Hepatocyte (in vitro differentiated cells): ENCODE measurements at regions not wholly inside any gene's neighbourhood (a gene's known extent, or its start where the extent isn't known, plus 50 kb on each side); places are given as distances from the start of the nearest gene placed in this dataset.

Experiments
- DNase-seq: peaks from one replicate; pipeline ENCODE4 v3.0.0-alpha.2; 2016; ENCODE audit warnings: low spot score
- H2AFZ ChIP-seq: fragments of 200-600 bp; sonication (generic); 2 replicates; pipeline ENCODE4 v1.6.0; 2016; ENCODE audit warnings: antibody characterized with exemption, mild to moderate bottlenecking
- H3K27ac ChIP-seq: fragments of 200-600 bp; sonication (generic); 2 replicates; pipeline ENCODE4 v1.5.1; 2016; ENCODE audit warnings: mild to moderate bottlenecking
- H3K27me3 ChIP-seq: fragments of 200-600 bp; sonication (generic); 2 replicates; pipeline ENCODE4 v1.6.1; 2016
- H3K36me3 ChIP-seq: fragments of 200-600 bp; sonication (generic); replicated peaks from 2 replicates; pipeline ENCODE4 v1.5.1; 2016; ENCODE audit warnings: low read depth; ENCODE audit not compliant: insufficient read depth
- H3K4me1 ChIP-seq: fragments of 200-600 bp; sonication (generic); 2 replicates; pipeline ENCODE4 v1.5.1; 2016; ENCODE audit warnings: mild to moderate bottlenecking, moderate library complexity; ENCODE audit not compliant: insufficient read depth
- H3K4me2 ChIP-seq: fragments of 200-600 bp; sonication (generic); 2 replicates; pipeline ENCODE4 v1.6.0; 2016
- H3K4me3 ChIP-seq: fragments of 200-600 bp; sonication (generic); 2 replicates; pipeline ENCODE4 v1.5.1; 2016; ENCODE audit warnings: mild to moderate bottlenecking
- H3K79me2 ChIP-seq: fragments of 200-600 bp; sonication (generic); 2 replicates; pipeline ENCODE4 v1.6.0; 2017; ENCODE audit warnings: mild to moderate bottlenecking
- H3K9me2 ChIP-seq: fragments of 200-600 bp; sonication (generic); replicated peaks from 2 replicates; pipeline ENCODE4 v1.6.0; 2017; ENCODE audit warnings: mild to moderate bottlenecking; ENCODE audit not compliant: insufficient read depth
- H3K9me3 ChIP-seq: fragments of 200-600 bp; sonication (generic); 2 replicates; pipeline ENCODE4 v1.5.1; 2016; ENCODE audit warnings: low read depth, mild to moderate bottlenecking
- H4K20me1 ChIP-seq: fragments of 200-600 bp; sonication (generic); 2 replicates; pipeline ENCODE4 v1.6.0; 2016; ENCODE audit warnings: mild to moderate bottlenecking; ENCODE audit not compliant: insufficient read depth, poor library complexity, severe bottlenecking
- CTCF ChIP-seq: fragments of 200-600 bp; sonication (generic); IDR thresholded peaks from 2 replicates; pipeline ENCODE4 v1.5.1; 2016; ENCODE audit warnings: antibody characterized with exemption, mild to moderate bottlenecking; ENCODE audit not compliant: poor library complexity
- EZH2 ChIP-seq: fragments of 200-600 bp; sonication (generic); IDR thresholded peaks from 2 replicates; pipeline ENCODE4 v1.6.1; 2016; ENCODE audit warnings: antibody characterized with exemption, mild to moderate bottlenecking, borderline replicate concordance
- EZH2phosphoT487 ChIP-seq: fragments of 200-600 bp; sonication (generic); IDR thresholded peaks from one replicate; pipeline ENCODE4 v1.6.1; 2018; ENCODE audit warnings: antibody characterized with exemption, mild to moderate bottlenecking, low read depth, moderate library complexity; ENCODE audit not compliant: unreplicated experiment, severe bottlenecking
- WGBS: methylation state at CpG from one replicate; pipeline ENCODE4 v1.1.6; 2016; ENCODE audit warnings: low lambda C conversion rate; ENCODE audit errors: missing lambda C conversion rate; 5-methylcytosine and 5-hydroxymethylcytosine counted together

GRCh38 chr4:138951764-138952163, 63.8 kb upstream of the NOCT start:
- WGBS: 83% methylated on average over 1 of the region's 1 CpG
- H3K36me3 ChIP-seq: no peaks in the 10 kb centered on the region
- H3K4me3 ChIP-seq: no peak overlapping the region
- no peaks in the 10 kb centered on the region for H3K27me3 ChIP-seq
- no peak overlapping the region for H2AFZ ChIP-seq
- no peak for DNase-seq
- H3K4me1 ChIP-seq: peaks cover 4% of the 10 kb centered on the region
- no peaks in the 10 kb centered on the region for H4K20me1 ChIP-seq
- no peak overlapping the region for H3K4me2 ChIP-seq
- H3K9me3 ChIP-seq: no peaks in the 10 kb centered on the region
- no peaks in the 10 kb centered on the region for H3K9me2 ChIP-seq
- no peaks in the 10 kb centered on the region for H3K79me2 ChIP-seq
- no peak for TF ChIP-seq EZH2
- TF ChIP-seq CTCF: no peak
- TF ChIP-seq EZH2phosphoT487: no peak
- H3K27ac ChIP-seq: no peak overlapping the region

- no peaks in the 10 kb centered on the region for H3K9me3 ChIP-seq
- no peak for DNase-seq
- 62% methylated on average over 4 of the region's 4 CpGs for WGBS
- H3K4me2 ChIP-seq: no peak overlapping the region
- TF ChIP-seq EZH2 (no peak), EZH2phosphoT487 (no peak), CTCF (no peak)
- H4K20me1 ChIP-seq: no peaks in the 10 kb centered on the region
- H3K4me3 ChIP-seq: no peak overlapping the region
- no peaks in the 10 kb centered on the region for H3K9me2 ChIP-seq
- no peak overlapping the region for H3K27ac ChIP-seq
- H3K79me2 ChIP-seq: no peaks in the 10 kb centered on the region
- no peaks in the 10 kb centered on the region for H3K27me3 ChIP-seq
- H2AFZ ChIP-seq: no peak overlapping the region
- H3K4me1 ChIP-seq: peaks cover 4% of the 10 kb centered on the region
- H3K36me3 ChIP-seq: no peaks in the 10 kb centered on the region
These were observed 65.7 kb upstream of the NOCT start for GRCh38 chr4:138949866-138950265.

- H3K4me1 ChIP-seq: peaks cover 4% of the 10 kb centered on the region
- DNase-seq: no peak
- no peaks in the 10 kb centered on the region for H3K9me3 ChIP-seq
- no peak overlapping the region for H3K27ac ChIP-seq
- WGBS: 67% methylated on average over 2 of the region's 2 CpGs
- H3K9me2 ChIP-seq: no peaks in the 10 kb centered on the region
- no peak for TF ChIP-seq CTCF
- no peak for TF ChIP-seq EZH2phosphoT487
- TF ChIP-seq EZH2: no peak
- H4K20me1 ChIP-seq: no peaks in the 10 kb centered on the region
- no peak overlapping the region for H3K4me3 ChIP-seq
- no peaks in the 10 kb centered on the region for H3K79me2 ChIP-seq
- no peaks in the 10 kb centered on the region for H3K36me3 ChIP-seq
- H3K4me2 ChIP-seq: no peak overlapping the region
- no peaks in the 10 kb centered on the region for H3K27me3 ChIP-seq
- H2AFZ ChIP-seq: no peak overlapping the region
These were observed 66.7 kb upstream of the NOCT start for GRCh38 chr4:138948918-138949317.

GRCh38 chr4:138946306-138946705, 69.3 kb upstream of the NOCT start:
- H3K9me2 ChIP-seq: no peaks in the 10 kb centered on the region
- H3K79me2 ChIP-seq: no peaks in the 10 kb centered on the region
- H3K27me3 ChIP-seq: no peaks in the 10 kb centered on the region
- TF ChIP-seq CTCF (no peak), EZH2phosphoT487 (no peak), EZH2 (no peak)
- no peak overlapping the region for H2AFZ ChIP-seq
- peaks cover 4% of the 10 kb centered on the region for H3K4me1 ChIP-seq
- no peak overlapping the region for H3K27ac ChIP-seq
- 96% methylated on average over 1 of the region's 1 CpG for WGBS
- H4K20me1 ChIP-seq: no peaks in the 10 kb centered on the region
- no peaks in the 10 kb centered on the region for H3K9me3 ChIP-seq
- H3K36me3 ChIP-seq: no peaks in the 10 kb centered on the region
- DNase-seq: no peak
- H3K4me2 ChIP-seq: no peak overlapping the region
- no peak overlapping the region for H3K4me3 ChIP-seq
